IMR-90 (cell line): ENCODE measurements at regions not wholly inside any gene's neighbourhood (a gene's known extent, or its start where the extent isn't known, plus 50 kb on each side); places are given as distances from the start of the nearest gene placed in this dataset.

Experiments
- ATAC-seq: fragments of 200-7000 bp; cut with Tn5 transposase; 2 replicates; pipeline ENCODE4 v1.9.1; 2020; ENCODE audit warnings: low read depth, mild to moderate bottlenecking, moderate library complexity
- BruUV-seq: library from RNA; stranded (reverse); fragments of 400-500 nt; replicated peaks from 2 replicates; lab custom pipeline; 2021; lab: Mats Ljungman, UMichigan
- CTCF ChIA-PET: fragments of 300-600 bp; formaldehyde crosslinking; extraction: SDS; loops from one replicate; lab custom pipeline; 2021; ENCODE audit warnings: antibody characterized with exemption; lab: Yijun Ruan, JAX
- POLR2A ChIA-PET: fragments of 300-600 bp; sonication (Branson Sonifier 250); formaldehyde crosslinking; loops from one replicate; lab custom pipeline; 2022; ENCODE audit warnings: antibody characterized with exemption; ENCODE audit not compliant: unreplicated experiment; lab: Charles Lee
- DNase-seq: peaks from one replicate; pipeline ENCODE4 v3.0.0; 2013
- H2AFZ ChIP-seq: replicated peaks from 2 replicates; pipeline ENCODE3; 2013; ENCODE audit warnings: low read length, mild to moderate bottlenecking; ENCODE audit not compliant: poor library complexity
- H2AK5ac ChIP-seq: 2 replicates; pipeline ENCODE4 v1.6.1; 2013; ENCODE audit warnings: low read depth, low read length, inconsistent platforms
- H2AK9ac ChIP-seq: replicated peaks from 2 replicates; pipeline ENCODE3; 2013; ENCODE audit warnings: mild to moderate bottlenecking, low read depth, low read length, moderate library complexity; ENCODE audit not compliant: poor library complexity
- H2BK120ac ChIP-seq: 2 replicates; pipeline ENCODE4 v1.6.1; 2013; ENCODE audit warnings: low read depth, low read length, inconsistent platforms
- H2BK15ac ChIP-seq: 3 replicates; pipeline ENCODE4 v1.6.1; 2013; ENCODE audit warnings: low read depth, low read length, inconsistent platforms
- H2BK20ac ChIP-seq: 2 replicates; pipeline ENCODE4 v1.6.1; 2013; ENCODE audit warnings: low read depth, mild to moderate bottlenecking, inconsistent platforms, low read length, moderate library complexity
- H2BK5ac ChIP-seq: 2 replicates; pipeline ENCODE4 v1.6.1; 2013; ENCODE audit warnings: mild to moderate bottlenecking, low read depth, low read length, inconsistent platforms; ENCODE audit not compliant: poor library complexity, severe bottlenecking
- H3K14ac ChIP-seq: replicated peaks from 2 replicates; pipeline ENCODE4 v1.6.1; 2013; ENCODE audit warnings: low read depth, low read length, inconsistent platforms
- H3K18ac ChIP-seq: 2 replicates; pipeline ENCODE4 v1.6.1; 2013; ENCODE audit warnings: low read depth, low read length, control low read depth
- H3K23ac ChIP-seq: 2 replicates; pipeline ENCODE4 v1.6.1; 2013; ENCODE audit warnings: low read depth, low read length, inconsistent platforms
- H3K27ac ChIP-seq: 2 replicates; pipeline ENCODE4 v1.5.1; 2013; ENCODE audit warnings: mild to moderate bottlenecking, control low read depth, low read length; ENCODE audit not compliant: insufficient read depth
- H3K27me3 ChIP-seq: 2 replicates; pipeline ENCODE4 v1.6.1; 2013; ENCODE audit warnings: low read length; ENCODE audit not compliant: control insufficient read depth, insufficient read depth
- H3K36me3 ChIP-seq: 2 replicates; pipeline ENCODE4 v1.6.1; 2013; ENCODE audit warnings: low read length, mixed read lengths; ENCODE audit not compliant: control insufficient read depth, insufficient read depth
- H3K4ac ChIP-seq: 2 replicates; pipeline ENCODE4 v1.6.1; 2013; ENCODE audit warnings: low read depth, low read length, inconsistent platforms
- H3K4me1 ChIP-seq: 2 replicates; pipeline ENCODE4 v1.6.1; 2013; ENCODE audit warnings: low read length, mixed read lengths; ENCODE audit not compliant: control insufficient read depth, insufficient read depth
- H3K4me2 ChIP-seq: 2 replicates; pipeline ENCODE4 v1.6.1; 2013; ENCODE audit warnings: low read depth, mild to moderate bottlenecking, control low read depth, low read length, moderate library complexity
- H3K4me3 ChIP-seq: 2 replicates; pipeline ENCODE4 v1.5.1; 2013; ENCODE audit warnings: low read depth, mild to moderate bottlenecking, control low read depth, low read length, moderate library complexity; ENCODE audit not compliant: insufficient read depth
- H3K56ac ChIP-seq: 2 replicates; pipeline ENCODE4 v1.6.1; 2013; ENCODE audit warnings: low read length, inconsistent platforms; ENCODE audit not compliant: insufficient read depth; ENCODE audit errors: extremely low read depth
- H3K79me1 ChIP-seq, 2 experiments: 2 replicates each; pipeline ENCODE4 v1.6.1; 2013; ENCODE audit warnings: low read length in 2 of 2, inconsistent platforms in 1 of 2, low read depth in 1 of 2
- H3K9ac ChIP-seq: 2 replicates; pipeline ENCODE4 v1.6.1; 2013; ENCODE audit warnings: low read depth, low read length, control low read depth
- H3K9me1 ChIP-seq: 2 replicates; pipeline ENCODE4 v1.6.1; 2013; ENCODE audit warnings: low read length, inconsistent platforms; ENCODE audit not compliant: insufficient read depth
- H3K9me3 ChIP-seq: 2 replicates; pipeline ENCODE4 v1.6.1; 2013; ENCODE audit warnings: low read length; ENCODE audit not compliant: control insufficient read depth, insufficient read depth
- H4K20me1 ChIP-seq: 2 replicates; pipeline ENCODE4 v1.6.1; 2013; ENCODE audit warnings: low read length, inconsistent platforms; ENCODE audit not compliant: insufficient read depth
- H4K5ac ChIP-seq: 2 replicates; pipeline ENCODE4 v1.6.1; 2013; ENCODE audit warnings: mild to moderate bottlenecking, low read depth, low read length, control low read depth
- H4K8ac ChIP-seq, 2 experiments: 2 replicates each; pipeline ENCODE4 v1.6.1; 2013; ENCODE audit warnings: low read depth in 2 of 2, low read length in 2 of 2, control low read depth in 1 of 2, inconsistent platforms in 1 of 2
- H4K91ac ChIP-seq: 2 replicates; pipeline ENCODE4 v1.6.1; 2013; ENCODE audit warnings: low read depth, low read length, inconsistent platforms; ENCODE audit not compliant: insufficient read depth
- FOS ChIP-seq: fragments of 150-350 bp; IDR thresholded peaks from 2 replicates; pipeline ENCODE4 v1.6.1; 2016; ENCODE audit warnings: low read depth, low read length
- SMC3 ChIP-seq: fragments of 150-350 bp; IDR thresholded peaks from 2 replicates; pipeline ENCODE4 v1.6.1; 2016; ENCODE audit warnings: low read depth, mild to moderate bottlenecking, antibody characterized with exemption, low read length, moderate library complexity
- WGBS, 2 experiments: methylation state at CpG; one replicate each; pipeline versions ENCODE4 v1.1.5 to v1.1.7; 2013; ENCODE audit warnings: missing lambda C conversion rate in 2 of 2; ENCODE audit not compliant: insufficient read length in 1 of 2; ENCODE audit errors: extremely low coverage in 2 of 2; 5-methylcytosine and 5-hydroxymethylcytosine counted together
- dilution Hi-C: fragments of 300-500 bp; cut with HindIII; formaldehyde crosslinking; loops from one replicate; pipeline ENCODE4 v1.14.3; 2018; ENCODE audit warnings: low sequenced_read_pairs; ENCODE audit not compliant: unreplicated experiment
- in situ Hi-C: fragments of 300-500 bp; cut with MboI; formaldehyde crosslinking; loops from 3 replicates; pipeline ENCODE4 v1.14.3; 2019; ENCODE audit warnings: low sequenced_read_pairs, inconsistent platforms, mixed read lengths
- intact Hi-C: fragments of 100-400 bp; cut with micrococcal nuclease; formaldehyde crosslinking; loops from 2 replicates; pipeline ENCODE4 v1.10.0; 2022

- no peak overlapping the region for H3K23ac ChIP-seq
- no peaks in the 10 kb centered on the region for H4K20me1 ChIP-seq
- WGBS, 2 experiments: no CpG with 5 or more reads among the region's 3 CpGs
- ChIA-PET POLR2A (no interaction called here), CTCF (no interaction called here)
- H3K56ac ChIP-seq: no peak overlapping the region
- no peak overlapping the region for H3K4me2 ChIP-seq
- H4K91ac ChIP-seq: no peak overlapping the region
- H2BK20ac ChIP-seq: no peak overlapping the region
- no peak overlapping the region for H3K27ac ChIP-seq
- no peak overlapping the region for H2AFZ ChIP-seq
- H2BK120ac ChIP-seq: no peak overlapping the region
- H2BK15ac ChIP-seq: no peak overlapping the region
- no peak overlapping the region for H4K5ac ChIP-seq
- no peak overlapping the region for H2BK5ac ChIP-seq
- no peak overlapping the region for H2AK9ac ChIP-seq
- TF ChIP-seq SMC3 (no peak), FOS (no peak)
- H4K8ac ChIP-seq: no peak overlapping the region
- H3K36me3 ChIP-seq: no peaks in the 10 kb centered on the region
- BruUV-seq: no TSS peak
- dilution Hi-C loops (no loop called here), intact Hi-C loops (no loop called here), in situ Hi-C loops (no loop called here)
- no peak overlapping the region for H3K9ac ChIP-seq
- H3K79me1 ChIP-seq: no peaks in the 10 kb centered on the region
- H3K14ac ChIP-seq: no peak overlapping the region
- no peaks in the 10 kb centered on the region for H3K4me1 ChIP-seq
- no peak overlapping the region for H3K4me3 ChIP-seq
- H3K27me3 ChIP-seq: no peaks in the 10 kb centered on the region
- ATAC-seq: no peak
- H2AK5ac ChIP-seq: no peak overlapping the region
- H3K9me1 ChIP-seq: no peaks in the 10 kb centered on the region
- no peak overlapping the region for H3K4ac ChIP-seq
- no peak for DNase-seq
- H3K9me3 ChIP-seq: peaks cover 8% of the 10 kb centered on the region; the same call in 1 of the 2 replicates
- no peak overlapping the region for H3K18ac ChIP-seq
These were observed 992.6 kb downstream of the DNAH5 start for GRCh38 chr5:12951846-12952245.
